DND-41 (cell line): ENCODE measurements at regions not wholly inside any gene's neighbourhood (a gene's known extent, or its start where the extent isn't known, plus 50 kb on each side); places are given as distances from the start of the nearest gene placed in this dataset.

Experiments
- CTCF ChIP-seq: IDR thresholded peaks from 2 replicates; pipeline ENCODE4 v1.5.1; 2012; ENCODE audit warnings: borderline replicate concordance, low read length, moderate library complexity, mild to moderate bottlenecking; ENCODE audit not compliant: poor library complexity, severe bottlenecking; ENCODE audit errors: extremely low read depth
- EZH2 ChIP-seq: IDR thresholded peaks from 3 replicates; pipeline ENCODE4 v1.6.1; 2012; ENCODE audit warnings: borderline replicate concordance, low read depth, mild to moderate bottlenecking, moderate library complexity, low read length, inconsistent platforms; ENCODE audit not compliant: severe bottlenecking

GRCh38 chr18:45163871-45164270, 451.4 kb upstream of the SLC14A2 start:
- TF ChIP-seq CTCF (no peak), EZH2 (no peak)
